Keratinocyte (primary cell): ENCODE measurements at regions not wholly inside any gene's neighbourhood (a gene's known extent, or its start where the extent isn't known, plus 50 kb on each side); places are given as distances from the start of the nearest gene placed in this dataset.

ENCODE experiments used
- DNase-seq: peaks from one replicate; pipeline ENCODE4 v3.0.0-alpha.2; 2011; ENCODE audit warnings: low read depth, missing footprints, low spot score
- FAIRE-seq: peaks from 2 replicates; lab custom pipeline; 2011; peaks lifted over from hg19 to GRCh38; lab: Jason Lieb, UNC
- H2AFZ ChIP-seq: 2 replicates; pipeline ENCODE4 v1.6.0; 2012; ENCODE audit warnings: low read length, control low read depth, inconsistent platforms; ENCODE audit not compliant: control insufficient read depth
- H3K27ac ChIP-seq: 2 replicates; pipeline ENCODE4 v1.5.1; 2011; ENCODE audit warnings: low read length; ENCODE audit not compliant: control insufficient read depth, insufficient read depth
- H3K27me3 ChIP-seq: 3 replicates; pipeline ENCODE4 v1.6.0; 2011; ENCODE audit warnings: low read length; ENCODE audit not compliant: control insufficient read depth, insufficient read depth; ENCODE audit errors: extremely low read depth
- H3K36me3 ChIP-seq, 2 experiments: 2 replicates in 1 of 2; 3 replicates in 1 of 2; pipeline ENCODE4 v1.5.1; 2011; ENCODE audit warnings: low read length in 2 of 2, mild to moderate bottlenecking in 1 of 2; ENCODE audit not compliant: control insufficient read depth in 2 of 2, insufficient read depth in 2 of 2; ENCODE audit errors: extremely low read depth in 1 of 2
- H3K4me1 ChIP-seq: 3 replicates; pipeline ENCODE4 v1.5.1; 2011; ENCODE audit warnings: low read length; ENCODE audit not compliant: control insufficient read depth, insufficient read depth; ENCODE audit errors: extremely low read depth
- H3K4me2 ChIP-seq: 3 replicates; pipeline ENCODE4 v1.6.0; 2011; ENCODE audit warnings: low read depth, low read length; ENCODE audit not compliant: control insufficient read depth, insufficient read depth; ENCODE audit errors: extremely low read depth
- H3K4me3 ChIP-seq, 3 experiments: fragments of 200-600 bp in 1 of 3; sonication (generic) in 1 of 3; 2 replicates in 2 of 3; 3 replicates in 1 of 3; pipeline ENCODE4 v1.5.1; 2011 to 2016; ENCODE audit warnings: low read length in 3 of 3, mild to moderate bottlenecking in 3 of 3, control low read depth in 2 of 3, inconsistent platforms in 1 of 3, low read depth in 1 of 3, mixed read lengths in 1 of 3, mixed run types in 1 of 3, moderate library complexity in 1 of 3; ENCODE audit not compliant: control insufficient read depth in 2 of 3, insufficient read depth in 2 of 3; ENCODE audit errors: extremely low read depth in 1 of 3
- H3K79me2 ChIP-seq: 2 replicates; pipeline ENCODE4 v1.6.0; 2012; ENCODE audit warnings: low read length; ENCODE audit not compliant: control insufficient read depth, insufficient read depth
- H3K9ac ChIP-seq: 3 replicates; pipeline ENCODE4 v1.6.0; 2011; ENCODE audit warnings: low read length; ENCODE audit not compliant: control insufficient read depth, insufficient read depth; ENCODE audit errors: extremely low read depth
- H3K9me1 ChIP-seq: 3 replicates; pipeline ENCODE4 v1.6.0; 2011; ENCODE audit warnings: low read length; ENCODE audit not compliant: control insufficient read depth, insufficient read depth; ENCODE audit errors: extremely low read depth
- H3K9me3 ChIP-seq: 2 replicates; pipeline ENCODE4 v1.5.1; 2012; ENCODE audit warnings: low read depth, low read length; ENCODE audit not compliant: control insufficient read depth
- H4K20me1 ChIP-seq: 3 replicates; pipeline ENCODE4 v1.6.0; 2011; ENCODE audit warnings: low read length; ENCODE audit not compliant: control insufficient read depth, insufficient read depth; ENCODE audit errors: extremely low read depth
- CTCF ChIP-seq, 3 experiments: IDR thresholded peaks in 1 of 3; conservative IDR thresholded peaks in 1 of 3; optimal IDR thresholded peaks in 1 of 3; 2 replicates in 2 of 3; 3 replicates in 1 of 3; pipeline versions ENCODE3 to v1.5.1; 2011; ENCODE audit warnings: low read length in 3 of 3, mild to moderate bottlenecking in 3 of 3, moderate library complexity in 2 of 3, control low read depth in 1 of 3, inconsistent platforms in 1 of 3; ENCODE audit not compliant: insufficient read depth in 2 of 3; ENCODE audit errors: extremely low read depth in 1 of 3
- EZH2 ChIP-seq: IDR thresholded peaks from one replicate; pipeline ENCODE4 v1.6.1; 2012; ENCODE audit warnings: inconsistent platforms, mild to moderate bottlenecking, low read length, moderate library complexity
- dilution Hi-C: fragments of 300-500 bp; cut with MboI; formaldehyde crosslinking; loops from one replicate; pipeline ENCODE4 v1.7.0; 2020; ENCODE audit warnings: low sequenced_read_pairs; ENCODE audit not compliant: extremely low pct_ligation_motif_present

GRCh38 chr11:115572551-115572950 is 68.3 kb upstream of the CADM1 start:
- Histone ChIP-seq H4K20me1 (no peaks in the 10 kb centered on the region), H3K4me3 (no peak overlapping the region), H3K4me2 (no peak overlapping the region), H2AFZ (no peak overlapping the region), H3K36me3 (no peaks in the 10 kb centered on the region), H3K9me1 (no peaks in the 10 kb centered on the region), H3K27me3 (no peaks in the 10 kb centered on the region), H3K79me2 (no peaks in the 10 kb centered on the region), H3K9ac (no peak overlapping the region), H3K27ac (no peak overlapping the region), H3K4me1 (peaks cover 4% of the 10 kb centered on the region), H3K9me3 (no peaks in the 10 kb centered on the region)
- FAIRE-seq (no peak), DNase-seq (no peak)
- TF ChIP-seq EZH2 (no peak), CTCF (optimal IDR thresholded peaks at IDR 0.05 in 1 of 3, IDR thresholded peaks at IDR 0.05 in 1 of 3, conservative IDR thresholded peaks at IDR 0.05 in 1 of 3; ENCODE audit: extremely low read depth in 1 of 3, insufficient read depth in 2 of 3, low read length in 3 of 3) (no peak)
- dilution Hi-C loops = no loop called here

- Histone ChIP-seq H4K20me1 (no peaks in the 10 kb centered on the region), H3K27ac (no peak overlapping the region), H3K9ac (no peak overlapping the region), H3K4me1 (no peaks in the 10 kb centered on the region), H3K4me2 (no peak overlapping the region), H3K36me3 (no peaks in the 10 kb centered on the region), H3K27me3 (no peaks in the 10 kb centered on the region), H3K9me3 (no peaks in the 10 kb centered on the region), H3K79me2 (no peaks in the 10 kb centered on the region), H2AFZ (no peak overlapping the region), H3K4me3 (no peak overlapping the region), H3K9me1 (no peaks in the 10 kb centered on the region)
- DNase-seq (no peak), FAIRE-seq (no peak)
- dilution Hi-C loops = no loop called here
- TF ChIP-seq CTCF (optimal IDR thresholded peaks at IDR 0.05 in 1 of 3, IDR thresholded peaks at IDR 0.05 in 1 of 3, conservative IDR thresholded peaks at IDR 0.05 in 1 of 3; ENCODE audit: extremely low read depth in 1 of 3, insufficient read depth in 2 of 3, low read length in 3 of 3) (no peak), EZH2 (no peak)
These were observed 62.1 kb upstream of the CADM1 start for GRCh38 chr11:115566180-115566764.
